Thyroid gland (tissue), 4 donors: ENCODE measurements at regions not wholly inside any gene's neighbourhood (a gene's known extent, or its start where the extent isn't known, plus 50 kb on each side); places are given as distances from the start of the nearest gene placed in this dataset.

ENCODE experiments used
- POLR2A ChIP-seq, 2 donors: fragments of 450-650 bp; IDR thresholded peaks; one replicate each; pipeline ENCODE4 v1.6.1; 2017; ENCODE audit warnings: antibody characterized with exemption in 2 of 2, mild to moderate bottlenecking in 2 of 2, moderate library complexity in 1 of 2
- TF ChIP-seq, protein P1 (sequence below), 6 experiments: fragments of 200-600 bp in 3 of 6; fragments of 450-650 bp in 3 of 6; sonication (generic) in 3 of 6; IDR thresholded peaks; one replicate each; pipeline ENCODE4 v1.5.1; 2016 to 2019; ENCODE audit warnings: antibody characterized with exemption in 6 of 6, mild to moderate bottlenecking in 2 of 6, inconsistent platforms in 1 of 6, moderate library complexity in 1 of 6

DNA sequence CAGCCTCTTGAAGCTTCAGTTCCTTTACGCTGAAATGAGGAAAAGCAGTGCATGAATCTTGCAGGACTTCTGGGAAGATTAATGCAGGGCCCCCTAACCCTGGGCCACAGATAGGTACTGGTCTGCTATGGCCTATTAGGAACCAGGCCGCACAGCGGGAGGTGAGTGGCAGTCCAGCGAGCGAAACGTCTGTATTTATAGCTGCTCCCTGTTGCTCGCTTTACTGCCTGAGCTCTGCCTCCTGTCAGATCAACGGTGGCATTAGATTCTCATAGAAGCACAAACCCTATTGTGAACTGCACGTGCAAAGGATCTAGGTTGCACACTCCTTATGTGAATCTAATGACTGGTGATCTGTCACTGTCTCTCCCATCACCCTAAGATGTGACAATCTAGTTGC, 130.2 kb downstream of the CHRM3 start:
- TF ChIP-seq, protein P1, sequence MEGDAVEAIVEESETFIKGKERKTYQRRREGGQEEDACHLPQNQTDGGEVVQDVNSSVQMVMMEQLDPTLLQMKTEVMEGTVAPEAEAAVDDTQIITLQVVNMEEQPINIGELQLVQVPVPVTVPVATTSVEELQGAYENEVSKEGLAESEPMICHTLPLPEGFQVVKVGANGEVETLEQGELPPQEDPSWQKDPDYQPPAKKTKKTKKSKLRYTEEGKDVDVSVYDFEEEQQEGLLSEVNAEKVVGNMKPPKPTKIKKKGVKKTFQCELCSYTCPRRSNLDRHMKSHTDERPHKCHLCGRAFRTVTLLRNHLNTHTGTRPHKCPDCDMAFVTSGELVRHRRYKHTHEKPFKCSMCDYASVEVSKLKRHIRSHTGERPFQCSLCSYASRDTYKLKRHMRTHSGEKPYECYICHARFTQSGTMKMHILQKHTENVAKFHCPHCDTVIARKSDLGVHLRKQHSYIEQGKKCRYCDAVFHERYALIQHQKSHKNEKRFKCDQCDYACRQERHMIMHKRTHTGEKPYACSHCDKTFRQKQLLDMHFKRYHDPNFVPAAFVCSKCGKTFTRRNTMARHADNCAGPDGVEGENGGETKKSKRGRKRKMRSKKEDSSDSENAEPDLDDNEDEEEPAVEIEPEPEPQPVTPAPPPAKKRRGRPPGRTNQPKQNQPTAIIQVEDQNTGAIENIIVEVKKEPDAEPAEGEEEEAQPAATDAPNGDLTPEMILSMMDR (IDR thresholded peaks at IDR 0.05): no peak
- TF ChIP-seq POLR2A (IDR thresholded peaks at IDR 0.05): no peak
